ENCODE measurements at regions not wholly inside any gene's neighbourhood (a gene's known extent, or its start where the extent isn't known, plus 50 kb on each side); places are given as distances from the start of the nearest gene placed in this dataset.

GRCh38 chr2:236686561-236686960 lies 116.9 kb downstream of the ACKR3 start:
- no peak overlapping the region for H2BK5ac ChIP-seq (ENCODE audit: low read length)
- H2BK15ac ChIP-seq (replicated peaks; ENCODE audit: low read depth) = no peak overlapping the region
- H3K18ac ChIP-seq (ENCODE audit: low read length) = no peak overlapping the region
- peaks cover 8% of the 10 kb centered on the region for H3K4me1 ChIP-seq (ENCODE audit: control insufficient read depth, low read depth, low read length)
- H4K8ac ChIP-seq (ENCODE audit: low read depth, low read length) = no peak overlapping the region
- H3K4me2 ChIP-seq (ENCODE audit: low read length) = no peak overlapping the region
- H3K4me3 ChIP-seq (ENCODE audit: low read length) = no peak overlapping the region
- H3K79me2 ChIP-seq (ENCODE audit: control insufficient read depth, insufficient read depth, low read length) = no peaks in the 10 kb centered on the region
- no peak overlapping the region for H3K23ac ChIP-seq (ENCODE audit: low read length)
- H3K56ac ChIP-seq (ENCODE audit: low read length) = no peak overlapping the region
- H3K9ac ChIP-seq (ENCODE audit: low read length) = no peak overlapping the region
- no CpG with 5 or more reads among the region's 2 CpGs for WGBS (ENCODE audit: extremely low coverage, insufficient coverage, low lambda C conversion rate)
- no peak overlapping the region for H2BK120ac ChIP-seq (ENCODE audit: low read depth, low read length)
- no peak overlapping the region for H4K5ac ChIP-seq (ENCODE audit: low read length)
- H3K27me3 ChIP-seq (ENCODE audit: insufficient read depth, low read length, poor library complexity) = no peaks in the 10 kb centered on the region
- no peaks in the 10 kb centered on the region for H3K79me1 ChIP-seq (ENCODE audit: low read length)
- DNase-seq = no peak
- H3K36me3 ChIP-seq (ENCODE audit: control insufficient read depth, insufficient read depth, low read length) = no peaks in the 10 kb centered on the region
- H3K4ac ChIP-seq (ENCODE audit: low read depth, low read length) = no peak overlapping the region
- peak overlapping the region; percentile 59 for H2AK5ac ChIP-seq (ENCODE audit: low read length)
- H3K27ac ChIP-seq (ENCODE audit: low read depth, low read length) = no peak overlapping the region

GRCh38 chr2:236687296-236687965 lies 117.8 kb downstream of the ACKR3 start:
- WGBS (ENCODE audit: extremely low coverage, insufficient coverage, low lambda C conversion rate) = no CpG with 5 or more reads among the region's 8 CpGs
- no peak overlapping the region for H2BK120ac ChIP-seq (ENCODE audit: low read depth, low read length)

GRCh38 chr2:236688157-236688556 lies 118.5 kb downstream of the ACKR3 start:
- no peaks in the 10 kb centered on the region for H3K27me3 ChIP-seq (ENCODE audit: insufficient read depth, low read length, poor library complexity)
- no peak overlapping the region for H2BK15ac ChIP-seq (replicated peaks; ENCODE audit: low read depth)
- H3K18ac ChIP-seq (ENCODE audit: low read length) = no peak overlapping the region
- WGBS (ENCODE audit: extremely low coverage, insufficient coverage, low lambda C conversion rate) = no CpG with 5 or more reads among the region's 6 CpGs
- no peak overlapping the region for H4K5ac ChIP-seq (ENCODE audit: low read length)
- H3K56ac ChIP-seq (ENCODE audit: low read length) = no peak overlapping the region
- no peak overlapping the region for H4K8ac ChIP-seq (ENCODE audit: low read depth, low read length)
- no peak overlapping the region for H2AK5ac ChIP-seq (ENCODE audit: low read length)
- H3K4me3 ChIP-seq (ENCODE audit: low read length) = no peak overlapping the region
- H3K23ac ChIP-seq (ENCODE audit: low read length) = no peak overlapping the region
- H3K79me2 ChIP-seq (ENCODE audit: control insufficient read depth, insufficient read depth, low read length) = no peaks in the 10 kb centered on the region
- H3K4ac ChIP-seq (ENCODE audit: low read depth, low read length) = no peak overlapping the region
- no peaks in the 10 kb centered on the region for H3K36me3 ChIP-seq (ENCODE audit: control insufficient read depth, insufficient read depth, low read length)
- no peak for DNase-seq
- peak overlapping the region; percentile 17 for H2BK120ac ChIP-seq (ENCODE audit: low read depth, low read length)
- H3K4me2 ChIP-seq (ENCODE audit: low read length) = no peak overlapping the region
- no peaks in the 10 kb centered on the region for H3K79me1 ChIP-seq (ENCODE audit: low read length)
- peaks cover 12% of the 10 kb centered on the region for H3K4me1 ChIP-seq (ENCODE audit: control insufficient read depth, low read depth, low read length)
- no peak overlapping the region for H2BK5ac ChIP-seq (ENCODE audit: low read length)
- H3K27ac ChIP-seq (ENCODE audit: low read depth, low read length) = no peak overlapping the region
- no peak overlapping the region for H3K9ac ChIP-seq (ENCODE audit: low read length)

More at GRCh38 chr2:236687296-236687965, 117.8 kb downstream of the ACKR3 start:
- H3K9ac ChIP-seq (ENCODE audit: low read length) = no peak overlapping the region
- no peak overlapping the region for H3K4ac ChIP-seq (ENCODE audit: low read depth, low read length)
- no peaks in the 10 kb centered on the region for H3K79me2 ChIP-seq (ENCODE audit: control insufficient read depth, insufficient read depth, low read length)
- H3K23ac ChIP-seq (ENCODE audit: low read length) = no peak overlapping the region
- no peak overlapping the region for H3K56ac ChIP-seq (ENCODE audit: low read length)
- no peak overlapping the region for H3K27ac ChIP-seq (ENCODE audit: low read depth, low read length)
- no peak overlapping the region for H4K5ac ChIP-seq (ENCODE audit: low read length)
- DNase-seq = no peak
- peak overlapping the region; percentile 27 for H2AK5ac ChIP-seq (ENCODE audit: low read length)
- H2BK5ac ChIP-seq (ENCODE audit: low read length) = no peak overlapping the region
- peaks cover 12% of the 10 kb centered on the region for H3K4me1 ChIP-seq (ENCODE audit: control insufficient read depth, low read depth, low read length)
- no peak overlapping the region for H2BK15ac ChIP-seq (replicated peaks; ENCODE audit: low read depth)
- H3K4me2 ChIP-seq (ENCODE audit: low read length) = no peak overlapping the region
- H3K36me3 ChIP-seq (ENCODE audit: control insufficient read depth, insufficient read depth, low read length) = no peaks in the 10 kb centered on the region
- no peak overlapping the region for H4K8ac ChIP-seq (ENCODE audit: low read depth, low read length)
- H3K18ac ChIP-seq (ENCODE audit: low read length) = no peak overlapping the region
- no peaks in the 10 kb centered on the region for H3K79me1 ChIP-seq (ENCODE audit: low read length)
- no peaks in the 10 kb centered on the region for H3K27me3 ChIP-seq (ENCODE audit: insufficient read depth, low read length, poor library complexity)
- no peak overlapping the region for H3K4me3 ChIP-seq (ENCODE audit: low read length)

- Histone ChIP-seq H3K4me1 (ENCODE audit: control insufficient read depth, low read depth, low read length) (peaks cover 14% of the 10 kb centered on the region), H3K79me2 (ENCODE audit: control insufficient read depth, insufficient read depth, low read length) (no peaks in the 10 kb centered on the region), H2BK15ac (replicated peaks; ENCODE audit: low read depth) (no peak overlapping the region), H3K4me3 (ENCODE audit: low read length) (no peak overlapping the region), H3K4me2 (ENCODE audit: low read length) (no peak overlapping the region), H2BK5ac (ENCODE audit: low read length) (no peak overlapping the region), H3K9ac (ENCODE audit: low read length) (no peak overlapping the region), H3K27ac (ENCODE audit: low read depth, low read length) (no peak overlapping the region), H4K5ac (ENCODE audit: low read length) (no peak overlapping the region), H3K4ac (ENCODE audit: low read depth, low read length) (no peak overlapping the region), H3K56ac (ENCODE audit: low read length) (no peak overlapping the region), H2AK5ac (ENCODE audit: low read length) (no peak overlapping the region), H3K27me3 (ENCODE audit: insufficient read depth, low read length, poor library complexity) (no peaks in the 10 kb centered on the region), H3K18ac (ENCODE audit: low read length) (no peak overlapping the region), H3K36me3 (ENCODE audit: control insufficient read depth, insufficient read depth, low read length) (no peaks in the 10 kb centered on the region), H4K8ac (ENCODE audit: low read depth, low read length) (no peak overlapping the region), H3K23ac (ENCODE audit: low read length) (no peak overlapping the region), H2BK120ac (ENCODE audit: low read depth, low read length) (no peak overlapping the region), H3K79me1 (ENCODE audit: low read length) (no peaks in the 10 kb centered on the region)
- no CpG with 5 or more reads among the region's 23 CpGs for WGBS (ENCODE audit: extremely low coverage, insufficient coverage, low lambda C conversion rate)
- DNase-seq = no peak
Measured at GRCh38 chr2:236688563-236689392, 119.2 kb downstream of the ACKR3 start.

- DNase-seq = no peak
- Histone ChIP-seq H3K9ac (ENCODE audit: low read length) (no peak overlapping the region), H3K18ac (ENCODE audit: low read length) (no peak overlapping the region), H3K36me3 (ENCODE audit: control insufficient read depth, insufficient read depth, low read length) (no peaks in the 10 kb centered on the region), H2AK5ac (ENCODE audit: low read length) (no peak overlapping the region), H2BK15ac (replicated peaks; ENCODE audit: low read depth) (no peak overlapping the region), H2BK5ac (ENCODE audit: low read length) (no peak overlapping the region), H3K27me3 (ENCODE audit: insufficient read depth, low read length, poor library complexity) (no peaks in the 10 kb centered on the region), H3K4me1 (ENCODE audit: control insufficient read depth, low read depth, low read length) (peaks cover 17% of the 10 kb centered on the region), H3K79me1 (ENCODE audit: low read length) (no peaks in the 10 kb centered on the region), H2BK120ac (ENCODE audit: low read depth, low read length) (no peak overlapping the region), H3K23ac (ENCODE audit: low read length) (no peak overlapping the region), H3K4ac (ENCODE audit: low read depth, low read length) (no peak overlapping the region), H4K5ac (ENCODE audit: low read length) (no peak overlapping the region), H3K56ac (ENCODE audit: low read length) (no peak overlapping the region), H3K4me3 (ENCODE audit: low read length) (no peak overlapping the region), H3K27ac (ENCODE audit: low read depth, low read length) (no peak overlapping the region), H4K8ac (ENCODE audit: low read depth, low read length) (no peak overlapping the region), H3K79me2 (ENCODE audit: control insufficient read depth, insufficient read depth, low read length) (no peaks in the 10 kb centered on the region), H3K4me2 (ENCODE audit: low read length) (no peak overlapping the region)
- WGBS (ENCODE audit: extremely low coverage, insufficient coverage, low lambda C conversion rate) = no CpG with 5 or more reads among the region's 1 CpG
Measured at GRCh38 chr2:236689393-236689700, 119.7 kb downstream of the ACKR3 start.

Data from mesendoderm (in vitro differentiated cells).